ENCODE measurements at regions not wholly inside any gene's neighbourhood (a gene's known extent, or its start where the extent isn't known, plus 50 kb on each side); places are given as distances from the start of the nearest gene placed in this dataset.

GRCh38 chr1:29801561-29801973 lies 565.2 kb downstream of the PTPRU start:
- no peak overlapping the region for H3K4me3 ChIP-seq
- peaks cover 0 to 3% (median 0%) of the 10 kb centered on the region in 4 donors for H3K9me3 ChIP-seq (ENCODE audit: control insufficient read depth in 4 of 4, insufficient read depth in 3 of 4, low read length in 3 of 4)
- H3K4me1 ChIP-seq (ENCODE audit: control insufficient read depth in 5 of 5, insufficient read depth in 5 of 5, low read length in 5 of 5) = no peaks in the 10 kb centered on the region
- ATAC-seq (ENCODE audit: insufficient read depth, low FRiP score) = no peak
- H3K27ac ChIP-seq (ENCODE audit: low read depth in 1 of 2, low read length in 1 of 2) = no peak overlapping the region
- no peak for DNase-seq
- H3K9ac ChIP-seq (ENCODE audit: insufficient read depth in 1 of 2, low read length in 2 of 2) = no peak overlapping the region
- TF ChIP-seq CTCF (IDR thresholded peaks at IDR 0.05; ENCODE audit: control extremely low read depth, extremely low read depth) = no peak
- H3K27me3 ChIP-seq (ENCODE audit: control insufficient read depth in 3 of 3, insufficient read depth in 3 of 3, low read length in 2 of 3) = no peaks in the 10 kb centered on the region
- H3K36me3 ChIP-seq (ENCODE audit: control insufficient read depth in 4 of 4, insufficient read depth in 4 of 4, low read length in 4 of 4) = no peaks in the 10 kb centered on the region
- 39 to 52% methylated on average over 8 of the region's 8 CpGs for WGBS, 2 donors

- H3K36me3 ChIP-seq (ENCODE audit: control insufficient read depth in 4 of 4, insufficient read depth in 4 of 4, low read length in 4 of 4) = no peaks in the 10 kb centered on the region
- 65 to 67% methylated on average over 4 of the region's 4 CpGs for WGBS, 2 donors
- no peaks in the 10 kb centered on the region for H3K27me3 ChIP-seq (ENCODE audit: control insufficient read depth in 3 of 3, insufficient read depth in 3 of 3, low read length in 2 of 3)
- no peak for DNase-seq
- no peak for ATAC-seq (ENCODE audit: insufficient read depth, low FRiP score)
- no peaks in the 10 kb centered on the region for H3K4me1 ChIP-seq (ENCODE audit: control insufficient read depth in 5 of 5, insufficient read depth in 5 of 5, low read length in 5 of 5)
- peaks cover 0 to 6% (median 0%) of the 10 kb centered on the region in 4 donors for H3K9me3 ChIP-seq (ENCODE audit: control insufficient read depth in 4 of 4, insufficient read depth in 3 of 4, low read length in 3 of 4)
- no peak for TF ChIP-seq CTCF (IDR thresholded peaks at IDR 0.05; ENCODE audit: control extremely low read depth, extremely low read depth)
- H3K27ac ChIP-seq (ENCODE audit: low read depth in 1 of 2, low read length in 1 of 2) = no peak overlapping the region
- no peak overlapping the region for H3K9ac ChIP-seq (ENCODE audit: insufficient read depth in 1 of 2, low read length in 2 of 2)
- no peak overlapping the region for H3K4me3 ChIP-seq
Observed at GRCh38 chr1:29801003-29801402, 564.7 kb downstream of the PTPRU start.

GRCh38 chr1:29800522-29800956 lies 564.2 kb downstream of the PTPRU start:
- Histone ChIP-seq H3K27ac (ENCODE audit: low read depth in 1 of 2, low read length in 1 of 2) (no peak overlapping the region), H3K4me3 (no peak overlapping the region), H3K27me3 (ENCODE audit: control insufficient read depth in 3 of 3, insufficient read depth in 3 of 3, low read length in 2 of 3) (no peaks in the 10 kb centered on the region), H3K9ac (ENCODE audit: insufficient read depth in 1 of 2, low read length in 2 of 2) (no peak overlapping the region), H3K36me3 (ENCODE audit: control insufficient read depth in 4 of 4, insufficient read depth in 4 of 4, low read length in 4 of 4) (no peaks in the 10 kb centered on the region), H3K9me3 (ENCODE audit: control insufficient read depth in 4 of 4, insufficient read depth in 3 of 4, low read length in 3 of 4) (peaks cover 0 to 6% (median 0%) of the 10 kb centered on the region in 4 donors), H3K4me1 (ENCODE audit: control insufficient read depth in 5 of 5, insufficient read depth in 5 of 5, low read length in 5 of 5) (no peaks in the 10 kb centered on the region)
- 85 to 88% methylated on average over 6 of the region's 6 CpGs for WGBS, 2 donors
- DNase-seq = no peak
- TF ChIP-seq CTCF (IDR thresholded peaks at IDR 0.05; ENCODE audit: control extremely low read depth, extremely low read depth) = no peak
- no peak for ATAC-seq (ENCODE audit: insufficient read depth, low FRiP score)

- no peak for TF ChIP-seq CTCF (IDR thresholded peaks at IDR 0.05; ENCODE audit: control extremely low read depth, extremely low read depth)
- no peaks in the 10 kb centered on the region for H3K4me1 ChIP-seq (ENCODE audit: control insufficient read depth in 5 of 5, insufficient read depth in 5 of 5, low read length in 5 of 5)
- ATAC-seq (ENCODE audit: insufficient read depth, low FRiP score) = no peak
- no peaks in the 10 kb centered on the region for H3K36me3 ChIP-seq (ENCODE audit: control insufficient read depth in 4 of 4, insufficient read depth in 4 of 4, low read length in 4 of 4)
- no peak overlapping the region for H3K4me3 ChIP-seq
- no peak for DNase-seq
- H3K27me3 ChIP-seq (ENCODE audit: control insufficient read depth in 3 of 3, insufficient read depth in 3 of 3, low read length in 2 of 3) = no peaks in the 10 kb centered on the region
- WGBS, 2 donors = 82 to 88% methylated on average over 4 to 5 of the region's 5 CpGs
- peaks cover 0 to 6% (median 0%) of the 10 kb centered on the region in 4 donors for H3K9me3 ChIP-seq (ENCODE audit: control insufficient read depth in 4 of 4, insufficient read depth in 3 of 4, low read length in 3 of 4)
- H3K27ac ChIP-seq (ENCODE audit: low read depth in 1 of 2, low read length in 1 of 2) = no peak overlapping the region
- H3K9ac ChIP-seq (ENCODE audit: insufficient read depth in 1 of 2, low read length in 2 of 2) = no peak overlapping the region
Observed at GRCh38 chr1:29800120-29800519, 563.8 kb downstream of the PTPRU start.
